ENCODE measurements at regions not wholly inside any gene's neighbourhood (a gene's known extent, or its start where the extent isn't known, plus 50 kb on each side); places are given as distances from the start of the nearest gene placed in this dataset.

DNA sequence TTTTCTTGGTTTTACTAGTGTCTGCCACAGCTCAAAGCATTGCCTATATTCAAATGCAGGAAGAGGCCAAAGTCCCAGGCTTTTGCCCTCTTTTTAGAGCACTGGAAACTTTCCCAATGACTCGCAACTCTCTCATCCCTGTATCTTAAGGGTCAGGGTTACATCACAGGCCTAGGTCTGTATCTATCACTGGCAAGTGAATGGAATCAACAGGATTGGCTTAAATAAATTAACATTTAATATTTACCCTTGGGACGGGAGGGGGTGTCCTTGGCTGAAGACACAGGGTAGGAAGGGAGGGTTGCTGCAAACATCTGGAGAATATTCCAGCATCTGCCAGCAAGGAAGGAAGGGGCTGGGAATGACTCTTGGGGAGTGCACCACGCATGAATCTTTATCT lies 242.6 kb downstream of the SLC4A3 start (continued):
- TF ChIP-seq THAP12 (CRISPR knock-in tag; IDR thresholded peaks at IDR 0.05): no peak
- TF ChIP-seq POLR2G (IDR thresholded peaks at IDR 0.05; ENCODE audit: low read depth, low read length): no peak
- TF ChIP-seq ILK (tag; IDR thresholded peaks at IDR 0.05; ENCODE audit: borderline replicate concordance, low read depth): no peak

GRCh38 chr2:219871351-219871750 lies 243.9 kb downstream of the SLC4A3 start:
- in situ Hi-C loops (cut with MboI): no loop called here
- H2AFZ ChIP-seq (ENCODE audit: low read depth, low read length): no peak overlapping the region
- H3K79me2 ChIP-seq (ENCODE audit: control insufficient read depth, insufficient read depth, low read length): no peaks in the 10 kb centered on the region
- no peaks in the 10 kb centered on the region for H3K9me3 ChIP-seq (replicated peaks; ENCODE audit: control insufficient read depth, insufficient read depth, low read depth, low read length)
- H3K4me3 ChIP-seq: no peak overlapping the region
- WGBS (ENCODE audit: insufficient coverage, low coverage, missing lambda C conversion rate): 2% methylated on average over 8 of the region's 8 CpGs
- DNase-seq (ENCODE audit: extremely low read depth in 1 of 4, low spot score in 3 of 4) (no peak), ATAC-seq (no peak), FAIRE-seq (no peak)
- H3K27ac ChIP-seq (ENCODE audit: extremely low read depth, low read depth, low read length): no peak overlapping the region
- H4K20me1 ChIP-seq (replicated peaks; ENCODE audit: control insufficient read depth, insufficient read depth, low read length): no peaks in the 10 kb centered on the region
- no peaks in the 10 kb centered on the region for H3K27me3 ChIP-seq (ENCODE audit: control insufficient read depth in 2 of 2, insufficient read depth in 2 of 2, low read length in 2 of 2)
- CTCF ChIA-PET (ENCODE audit: low intra/inter-chr PET ratio): no interaction called here
- intact Hi-C loops (cut with micrococcal nuclease): no loop called here
- H3K4me1 ChIP-seq (replicated peaks in 1 of 2; ENCODE audit: control insufficient read depth in 2 of 2, insufficient read depth in 2 of 2, low read length in 2 of 2): no peaks in the 10 kb centered on the region
- no peaks in the 10 kb centered on the region for H3K36me3 ChIP-seq (ENCODE audit: control insufficient read depth, insufficient read depth, low read length)
- BruUV-seq (replicated peaks): no TSS peak
- POLR2A ChIA-PET: interaction anchor here (1.2 kb wide), 1 partner anchor 13 kb away, joined by 3 read pairs; no protein-coding TSS in a partner anchor
- no peaks in the 10 kb centered on the region for H3K9me1 ChIP-seq (ENCODE audit: control insufficient read depth, insufficient read depth, low read length)
- no peak overlapping the region for H3K4me2 ChIP-seq (ENCODE audit: insufficient read depth, low read length)
- H3K9ac ChIP-seq (ENCODE audit: insufficient read depth in 1 of 2, low read depth in 2 of 2, low read length in 2 of 2): no peak overlapping the region
- TF ChIP-seq PCBP1 (IDR thresholded peaks at IDR 0.05; ENCODE audit: low read depth, low read length, poor library complexity, severe bottlenecking): no peak
- TF ChIP-seq CBX2 (IDR thresholded peaks at IDR 0.05; ENCODE audit: insufficient read depth, low read length, poor library complexity, severe bottlenecking): no peak
- TF ChIP-seq, protein P1, sequence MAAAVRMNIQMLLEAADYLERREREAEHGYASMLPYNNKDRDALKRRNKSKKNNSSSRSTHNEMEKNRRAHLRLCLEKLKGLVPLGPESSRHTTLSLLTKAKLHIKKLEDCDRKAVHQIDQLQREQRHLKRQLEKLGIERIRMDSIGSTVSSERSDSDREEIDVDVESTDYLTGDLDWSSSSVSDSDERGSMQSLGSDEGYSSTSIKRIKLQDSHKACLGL (CRISPR knock-in tag; IDR thresholded peaks at IDR 0.05; ENCODE audit: borderline replicate concordance, poor library complexity, severe bottlenecking): no peak
- no peak for TF ChIP-seq SIN3A (IDR thresholded peaks at IDR 0.05; ENCODE audit: borderline replicate concordance in 2 of 2, control insufficient read depth in 1 of 2, low read depth in 2 of 2, low read length in 2 of 2)
- TF ChIP-seq ZNF175 (CRISPR knock-in tag; IDR thresholded peaks at IDR 0.05; ENCODE audit: low read depth): no peak
- no peak for TF ChIP-seq ELF1 (tag; IDR thresholded peaks at IDR 0.05)
- no peak for TF ChIP-seq CBX3 (IDR thresholded peaks at IDR 0.05; ENCODE audit: borderline replicate concordance in 1 of 2, low read length in 2 of 2)
- TF ChIP-seq ETV1 (tag; conservative IDR thresholded peaks at IDR 0.05; ENCODE audit: low read depth): no peak
- TF ChIP-seq ASH1L (IDR thresholded peaks at IDR 0.05; ENCODE audit: borderline replicate concordance, low read depth, partially characterized antibody): no peak
- no peak for TF ChIP-seq FOSL1 (tag; conservative IDR thresholded peaks at IDR 0.05)
- TF ChIP-seq, protein P2, sequence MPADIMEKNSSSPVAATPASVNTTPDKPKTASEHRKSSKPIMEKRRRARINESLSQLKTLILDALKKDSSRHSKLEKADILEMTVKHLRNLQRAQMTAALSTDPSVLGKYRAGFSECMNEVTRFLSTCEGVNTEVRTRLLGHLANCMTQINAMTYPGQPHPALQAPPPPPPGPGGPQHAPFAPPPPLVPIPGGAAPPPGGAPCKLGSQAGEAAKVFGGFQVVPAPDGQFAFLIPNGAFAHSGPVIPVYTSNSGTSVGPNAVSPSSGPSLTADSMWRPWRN (IDR thresholded peaks at IDR 0.05; ENCODE audit: low read depth): no peak
- TF ChIP-seq MNT (conservative IDR thresholded peaks at IDR 0.05): no peak

Measured in K562 (cell line).